ENCODE measurements at regions not wholly inside any gene's neighbourhood (a gene's known extent, or its start where the extent isn't known, plus 50 kb on each side); places are given as distances from the start of the nearest gene placed in this dataset.

DNA sequence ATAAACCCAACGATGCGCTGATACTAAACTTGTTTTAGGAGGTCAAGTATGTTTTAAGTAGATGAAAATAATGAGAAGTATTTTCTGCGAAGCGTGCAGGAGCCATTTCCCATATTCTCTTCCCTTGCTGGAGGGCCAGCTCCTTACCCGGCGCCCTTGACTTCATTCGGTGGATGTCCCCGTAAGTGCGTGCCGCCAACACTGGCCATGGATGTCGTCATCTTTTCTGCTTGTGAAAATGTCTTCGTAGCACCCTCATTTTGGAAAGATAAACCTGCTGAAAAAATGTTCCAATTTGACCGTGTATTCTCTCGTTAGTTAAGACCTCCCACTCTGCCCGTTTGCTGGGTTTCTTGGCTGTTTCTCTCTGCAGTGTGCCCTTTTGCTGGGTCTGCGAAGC, 127.5 kb downstream of the RTP5 start:
- WGBS (ENCODE audit: low lambda C conversion rate, missing lambda C conversion rate), result 94% methylated on average over 16 of the region's 16 CpGs
- H4K20me1 ChIP-seq (ENCODE audit: insufficient read depth, poor library complexity, severe bottlenecking), result no peaks in the 10 kb centered on the region
- H3K4me3 ChIP-seq, result no peak overlapping the region
- no peaks in the 10 kb centered on the region for H3K9me3 ChIP-seq (ENCODE audit: low read depth)
- no peak for DNase-seq (ENCODE audit: low spot score)
- H3K9me2 ChIP-seq (replicated peaks; ENCODE audit: insufficient read depth), result no peaks in the 10 kb centered on the region
- H3K4me1 ChIP-seq (ENCODE audit: insufficient read depth), result no peaks in the 10 kb centered on the region
- no peak overlapping the region for H3K27ac ChIP-seq
- H3K36me3 ChIP-seq (replicated peaks; ENCODE audit: insufficient read depth, low read depth), result no peaks in the 10 kb centered on the region
- no peaks in the 10 kb centered on the region for H3K27me3 ChIP-seq
- TF ChIP-seq CTCF (IDR thresholded peaks at IDR 0.05; ENCODE audit: poor library complexity) (no peak), EZH2 (IDR thresholded peaks at IDR 0.05; ENCODE audit: borderline replicate concordance) (no peak), EZH2phosphoT487 (IDR thresholded peaks at IDR 0.05; ENCODE audit: low read depth, severe bottlenecking, unreplicated experiment) (no peak)
- no peaks in the 10 kb centered on the region for H3K79me2 ChIP-seq
- H2AFZ ChIP-seq, result no peak overlapping the region
- no peak overlapping the region for H3K4me2 ChIP-seq

GRCh38 chr2:241999184-241999583, 129.7 kb downstream of the RTP5 start:
- Histone ChIP-seq H3K4me3 (no peak overlapping the region), H3K4me2 (no peak overlapping the region), H3K27ac (no peak overlapping the region), H2AFZ (no peak overlapping the region), H3K9me3 (ENCODE audit: low read depth) (no peaks in the 10 kb centered on the region), H3K4me1 (ENCODE audit: insufficient read depth) (no peaks in the 10 kb centered on the region), H3K9me2 (replicated peaks; ENCODE audit: insufficient read depth) (no peaks in the 10 kb centered on the region), H3K79me2 (no peaks in the 10 kb centered on the region), H4K20me1 (ENCODE audit: insufficient read depth, poor library complexity, severe bottlenecking) (no peaks in the 10 kb centered on the region), H3K27me3 (no peaks in the 10 kb centered on the region), H3K36me3 (replicated peaks; ENCODE audit: insufficient read depth, low read depth) (no peaks in the 10 kb centered on the region)
- no peak for DNase-seq (ENCODE audit: low spot score)
- 83% methylated on average over 16 of the region's 16 CpGs for WGBS (ENCODE audit: low lambda C conversion rate, missing lambda C conversion rate)
- no peak for TF ChIP-seq EZH2 (IDR thresholded peaks at IDR 0.05; ENCODE audit: borderline replicate concordance)
- TF ChIP-seq CTCF (IDR thresholded peaks at IDR 0.05; ENCODE audit: poor library complexity), result no peak
- TF ChIP-seq EZH2phosphoT487 (IDR thresholded peaks at IDR 0.05; ENCODE audit: low read depth, severe bottlenecking, unreplicated experiment), result no peak

DNA sequence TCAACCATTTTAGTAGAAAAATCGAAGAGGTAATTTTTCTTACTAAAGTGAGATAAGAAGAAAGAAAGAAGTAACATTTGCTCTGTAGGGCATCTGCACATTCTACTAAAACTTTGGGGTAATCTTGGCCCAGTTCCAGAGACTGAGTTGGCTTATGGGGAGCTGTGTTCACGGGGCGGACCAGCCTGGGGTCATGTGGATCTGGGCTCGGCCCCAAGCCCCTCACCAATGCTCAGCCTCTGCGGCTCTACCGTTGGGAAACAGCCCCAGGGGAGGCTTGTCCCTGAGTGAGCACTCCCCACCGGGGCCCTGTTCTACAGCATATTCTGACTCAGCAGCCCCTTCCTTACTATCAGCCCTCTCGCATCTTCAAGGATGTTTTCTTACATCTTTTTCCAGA, 132.3 kb downstream of the RTP5 start:
- no peaks in the 10 kb centered on the region for H3K79me2 ChIP-seq
- H3K27me3 ChIP-seq, result no peaks in the 10 kb centered on the region
- no peak overlapping the region for H3K4me2 ChIP-seq
- no peak for DNase-seq (ENCODE audit: low spot score)
- no peaks in the 10 kb centered on the region for H3K9me3 ChIP-seq (ENCODE audit: low read depth)
- WGBS (ENCODE audit: low lambda C conversion rate, missing lambda C conversion rate), result 85% methylated on average over 8 of the region's 8 CpGs
- H2AFZ ChIP-seq, result no peak overlapping the region
- no peaks in the 10 kb centered on the region for H3K9me2 ChIP-seq (replicated peaks; ENCODE audit: insufficient read depth)
- no peak overlapping the region for H3K4me3 ChIP-seq
- H3K27ac ChIP-seq, result no peak overlapping the region
- no peaks in the 10 kb centered on the region for H4K20me1 ChIP-seq (ENCODE audit: insufficient read depth, poor library complexity, severe bottlenecking)
- H3K36me3 ChIP-seq (replicated peaks; ENCODE audit: insufficient read depth, low read depth), result no peaks in the 10 kb centered on the region
- H3K4me1 ChIP-seq (ENCODE audit: insufficient read depth), result no peaks in the 10 kb centered on the region
- TF ChIP-seq EZH2phosphoT487 (IDR thresholded peaks at IDR 0.05; ENCODE audit: low read depth, severe bottlenecking, unreplicated experiment), result no peak
- TF ChIP-seq CTCF (IDR thresholded peaks at IDR 0.05; ENCODE audit: poor library complexity), result no peak
- no peak for TF ChIP-seq EZH2 (IDR thresholded peaks at IDR 0.05; ENCODE audit: borderline replicate concordance)

DNA sequence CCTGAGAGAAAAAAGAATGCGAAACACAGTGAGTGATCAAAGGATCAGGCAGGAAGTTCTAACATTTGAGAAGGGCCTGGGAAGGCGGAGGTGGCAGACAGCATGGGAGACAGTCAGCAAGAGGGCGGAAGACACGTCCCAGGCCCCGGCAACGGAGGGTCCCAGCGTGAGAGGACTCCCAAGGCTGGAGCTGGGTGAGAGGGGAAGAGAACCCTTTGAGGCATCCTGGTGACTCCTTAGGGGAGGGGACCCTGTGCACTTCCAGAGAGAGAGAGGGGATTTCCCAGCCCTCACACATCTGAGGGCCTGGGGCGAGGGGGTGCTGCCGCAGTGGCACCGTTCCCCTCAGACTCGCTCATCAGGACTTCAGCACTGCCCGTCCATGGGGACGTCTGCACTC, 133.4 kb downstream of the RTP5 start:
- no peak for DNase-seq (ENCODE audit: low spot score)
- Histone ChIP-seq H3K4me2 (no peak overlapping the region), H4K20me1 (ENCODE audit: insufficient read depth, poor library complexity, severe bottlenecking) (no peaks in the 10 kb centered on the region), H3K4me3 (no peak overlapping the region), H3K4me1 (ENCODE audit: insufficient read depth) (no peaks in the 10 kb centered on the region), H2AFZ (no peak overlapping the region), H3K36me3 (replicated peaks; ENCODE audit: insufficient read depth, low read depth) (no peaks in the 10 kb centered on the region), H3K27ac (no peak overlapping the region), H3K27me3 (no peaks in the 10 kb centered on the region), H3K79me2 (no peaks in the 10 kb centered on the region), H3K9me2 (replicated peaks; ENCODE audit: insufficient read depth) (no peaks in the 10 kb centered on the region), H3K9me3 (ENCODE audit: low read depth) (no peaks in the 10 kb centered on the region)
- WGBS (ENCODE audit: low lambda C conversion rate, missing lambda C conversion rate), result 65% methylated on average over 12 of the region's 13 CpGs
- no peak for TF ChIP-seq EZH2phosphoT487 (IDR thresholded peaks at IDR 0.05; ENCODE audit: low read depth, severe bottlenecking, unreplicated experiment)
- no peak for TF ChIP-seq EZH2 (IDR thresholded peaks at IDR 0.05; ENCODE audit: borderline replicate concordance)
- no peak for TF ChIP-seq CTCF (IDR thresholded peaks at IDR 0.05; ENCODE audit: poor library complexity)
